ENCODE measurements at regions not wholly inside any gene's neighbourhood (a gene's known extent, or its start where the extent isn't known, plus 50 kb on each side); places are given as distances from the start of the nearest gene placed in this dataset.

GRCh38 chr5:72653586-72653985 is 146.4 kb upstream of the ZNF366 start (continued):
- TF ChIP-seq, protein P1, sequence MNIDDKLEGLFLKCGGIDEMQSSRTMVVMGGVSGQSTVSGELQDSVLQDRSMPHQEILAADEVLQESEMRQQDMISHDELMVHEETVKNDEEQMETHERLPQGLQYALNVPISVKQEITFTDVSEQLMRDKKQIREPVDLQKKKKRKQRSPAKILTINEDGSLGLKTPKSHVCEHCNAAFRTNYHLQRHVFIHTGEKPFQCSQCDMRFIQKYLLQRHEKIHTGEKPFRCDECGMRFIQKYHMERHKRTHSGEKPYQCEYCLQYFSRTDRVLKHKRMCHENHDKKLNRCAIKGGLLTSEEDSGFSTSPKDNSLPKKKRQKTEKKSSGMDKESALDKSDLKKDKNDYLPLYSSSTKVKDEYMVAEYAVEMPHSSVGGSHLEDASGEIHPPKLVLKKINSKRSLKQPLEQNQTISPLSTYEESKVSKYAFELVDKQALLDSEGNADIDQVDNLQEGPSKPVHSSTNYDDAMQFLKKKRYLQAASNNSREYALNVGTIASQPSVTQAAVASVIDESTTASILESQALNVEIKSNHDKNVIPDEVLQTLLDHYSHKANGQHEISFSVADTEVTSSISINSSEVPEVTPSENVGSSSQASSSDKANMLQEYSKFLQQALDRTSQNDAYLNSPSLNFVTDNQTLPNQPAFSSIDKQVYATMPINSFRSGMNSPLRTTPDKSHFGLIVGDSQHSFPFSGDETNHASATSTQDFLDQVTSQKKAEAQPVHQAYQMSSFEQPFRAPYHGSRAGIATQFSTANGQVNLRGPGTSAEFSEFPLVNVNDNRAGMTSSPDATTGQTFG (tag by site-specific recombination; IDR thresholded peaks at IDR 0.05; ENCODE audit: borderline replicate concordance): no peak
- TF ChIP-seq PRDM6 (tag by site-specific recombination; IDR thresholded peaks at IDR 0.05) (0 out of 2 replicates have a peak, but pooled peaks have one; percentile 22), BCL11A (tag by site-specific recombination; IDR thresholded peaks at IDR 0.05; ENCODE audit: low read depth) (no peak), KLF10 (tag by site-specific recombination; IDR thresholded peaks at IDR 0.05) (no peak), ZNF624 (tag by site-specific recombination; IDR thresholded peaks at IDR 0.05) (no peak), RBAK (tag by site-specific recombination; IDR thresholded peaks at IDR 0.05) (no peak), ZBTB7A (tag by site-specific recombination; IDR thresholded peaks at IDR 0.05; ENCODE audit: low read depth) (no peak), ZNF19 (tag by site-specific recombination; IDR thresholded peaks at IDR 0.05; ENCODE audit: low read depth) (no peak), ZNF423 (tag by site-specific recombination; IDR thresholded peaks at IDR 0.05) (no peak), ZNF362 (tag by site-specific recombination; IDR thresholded peaks at IDR 0.05) (no peak), ZNF404 (tag by site-specific recombination; IDR thresholded peaks at IDR 0.05) (no peak), ZNF548 (tag by site-specific recombination; IDR thresholded peaks at IDR 0.05) (no peak), ZNF626 (tag by site-specific recombination; IDR thresholded peaks at IDR 0.05) (no peak), ZNF132 (tag by site-specific recombination; IDR thresholded peaks at IDR 0.05; ENCODE audit: borderline replicate concordance) (no peak), ZNF366 (tag by site-specific recombination; conservative IDR thresholded peaks at IDR 0.05) (no peak), GLI4 (tag by site-specific recombination; IDR thresholded peaks at IDR 0.05) (no peak), ZBTB20 (tag by site-specific recombination; IDR thresholded peaks at IDR 0.05) (no peak), TRIM28 (IDR thresholded peaks at IDR 0.05; ENCODE audit: borderline replicate concordance, low read length) (0 out of 2 replicates have a peak, but pooled peaks have one; percentile 30), ZNF747 (tag by site-specific recombination; IDR thresholded peaks at IDR 0.05) (no peak), ZNF629 (tag by site-specific recombination; IDR thresholded peaks at IDR 0.05) (peak; percentile 45; the same call in 1 of the 2 replicates), PBX3 (CRISPR knock-in tag; IDR thresholded peaks at IDR 0.05) (no peak), MEIS1 (CRISPR knock-in tag; IDR thresholded peaks at IDR 0.05; ENCODE audit: borderline replicate concordance) (no peak), WT1 (tag by site-specific recombination; IDR thresholded peaks at IDR 0.05) (0 out of 2 replicates have a peak, but pooled peaks have one; percentile 26), ZNF677 (tag by site-specific recombination; IDR thresholded peaks at IDR 0.05) (no peak), KLF1 (tag by site-specific recombination; IDR thresholded peaks at IDR 0.05) (no peak), ZNF354C (tag by site-specific recombination; IDR thresholded peaks at IDR 0.05; ENCODE audit: borderline replicate concordance, low read depth) (no peak), ZNF830 (tag by site-specific recombination; IDR thresholded peaks at IDR 0.05; ENCODE audit: low read depth) (no peak)
- TF ChIP-seq, protein P2, sequence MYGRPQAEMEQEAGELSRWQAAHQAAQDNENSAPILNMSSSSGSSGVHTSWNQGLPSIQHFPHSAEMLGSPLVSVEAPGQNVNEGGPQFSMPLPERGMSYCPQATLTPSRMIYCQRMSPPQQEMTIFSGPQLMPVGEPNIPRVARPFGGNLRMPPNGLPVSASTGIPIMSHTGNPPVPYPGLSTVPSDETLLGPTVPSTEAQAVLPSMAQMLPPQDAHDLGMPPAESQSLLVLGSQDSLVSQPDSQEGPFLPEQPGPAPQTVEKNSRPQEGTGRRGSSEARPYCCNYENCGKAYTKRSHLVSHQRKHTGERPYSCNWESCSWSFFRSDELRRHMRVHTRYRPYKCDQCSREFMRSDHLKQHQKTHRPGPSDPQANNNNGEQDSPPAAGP (tag by site-specific recombination; IDR thresholded peaks at IDR 0.05): no peak
- TF ChIP-seq, protein P3, sequence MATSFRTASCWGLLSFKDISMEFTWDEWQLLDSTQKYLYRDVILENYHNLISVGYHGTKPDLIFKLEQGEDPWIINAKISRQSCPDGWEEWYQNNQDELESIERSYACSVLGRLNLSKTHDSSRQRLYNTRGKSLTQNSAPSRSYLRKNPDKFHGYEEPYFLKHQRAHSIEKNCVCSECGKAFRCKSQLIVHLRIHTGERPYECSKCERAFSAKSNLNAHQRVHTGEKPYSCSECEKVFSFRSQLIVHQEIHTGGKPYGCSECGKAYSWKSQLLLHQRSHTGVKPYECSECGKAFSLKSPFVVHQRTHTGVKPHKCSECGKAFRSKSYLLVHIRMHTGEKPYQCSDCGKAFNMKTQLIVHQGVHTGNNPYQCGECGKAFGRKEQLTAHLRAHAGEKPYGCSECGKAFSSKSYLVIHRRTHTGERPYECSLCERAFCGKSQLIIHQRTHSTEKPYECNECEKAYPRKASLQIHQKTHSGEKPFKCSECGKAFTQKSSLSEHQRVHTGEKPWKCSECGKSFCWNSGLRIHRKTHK (tag by site-specific recombination; IDR thresholded peaks at IDR 0.05): no peak
- TF ChIP-seq, protein P4, sequence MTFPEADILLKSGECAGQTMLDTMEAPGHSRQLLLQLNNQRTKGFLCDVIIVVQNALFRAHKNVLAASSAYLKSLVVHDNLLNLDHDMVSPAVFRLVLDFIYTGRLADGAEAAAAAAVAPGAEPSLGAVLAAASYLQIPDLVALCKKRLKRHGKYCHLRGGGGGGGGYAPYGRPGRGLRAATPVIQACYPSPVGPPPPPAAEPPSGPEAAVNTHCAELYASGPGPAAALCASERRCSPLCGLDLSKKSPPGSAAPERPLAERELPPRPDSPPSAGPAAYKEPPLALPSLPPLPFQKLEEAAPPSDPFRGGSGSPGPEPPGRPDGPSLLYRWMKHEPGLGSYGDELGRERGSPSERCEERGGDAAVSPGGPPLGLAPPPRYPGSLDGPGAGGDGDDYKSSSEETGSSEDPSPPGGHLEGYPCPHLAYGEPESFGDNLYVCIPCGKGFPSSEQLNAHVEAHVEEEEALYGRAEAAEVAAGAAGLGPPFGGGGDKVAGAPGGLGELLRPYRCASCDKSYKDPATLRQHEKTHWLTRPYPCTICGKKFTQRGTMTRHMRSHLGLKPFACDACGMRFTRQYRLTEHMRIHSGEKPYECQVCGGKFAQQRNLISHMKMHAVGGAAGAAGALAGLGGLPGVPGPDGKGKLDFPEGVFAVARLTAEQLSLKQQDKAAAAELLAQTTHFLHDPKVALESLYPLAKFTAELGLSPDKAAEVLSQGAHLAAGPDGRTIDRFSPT (tag by site-specific recombination; IDR thresholded peaks at IDR 0.05): peak; percentile 48; the same call in 1 of the 2 replicates

Measured in HEK293 (cell line).